Non-pigmented ciliary epithelial cell (primary cell): ENCODE measurements at regions not wholly inside any gene's neighbourhood (a gene's known extent, or its start where the extent isn't known, plus 50 kb on each side); places are given as distances from the start of the nearest gene placed in this dataset.

Experiments used
- DNase-seq: peaks from one replicate; pipeline ENCODE4 v3.0.0-alpha.2; 2010; ENCODE audit warnings: low read depth

DNA sequence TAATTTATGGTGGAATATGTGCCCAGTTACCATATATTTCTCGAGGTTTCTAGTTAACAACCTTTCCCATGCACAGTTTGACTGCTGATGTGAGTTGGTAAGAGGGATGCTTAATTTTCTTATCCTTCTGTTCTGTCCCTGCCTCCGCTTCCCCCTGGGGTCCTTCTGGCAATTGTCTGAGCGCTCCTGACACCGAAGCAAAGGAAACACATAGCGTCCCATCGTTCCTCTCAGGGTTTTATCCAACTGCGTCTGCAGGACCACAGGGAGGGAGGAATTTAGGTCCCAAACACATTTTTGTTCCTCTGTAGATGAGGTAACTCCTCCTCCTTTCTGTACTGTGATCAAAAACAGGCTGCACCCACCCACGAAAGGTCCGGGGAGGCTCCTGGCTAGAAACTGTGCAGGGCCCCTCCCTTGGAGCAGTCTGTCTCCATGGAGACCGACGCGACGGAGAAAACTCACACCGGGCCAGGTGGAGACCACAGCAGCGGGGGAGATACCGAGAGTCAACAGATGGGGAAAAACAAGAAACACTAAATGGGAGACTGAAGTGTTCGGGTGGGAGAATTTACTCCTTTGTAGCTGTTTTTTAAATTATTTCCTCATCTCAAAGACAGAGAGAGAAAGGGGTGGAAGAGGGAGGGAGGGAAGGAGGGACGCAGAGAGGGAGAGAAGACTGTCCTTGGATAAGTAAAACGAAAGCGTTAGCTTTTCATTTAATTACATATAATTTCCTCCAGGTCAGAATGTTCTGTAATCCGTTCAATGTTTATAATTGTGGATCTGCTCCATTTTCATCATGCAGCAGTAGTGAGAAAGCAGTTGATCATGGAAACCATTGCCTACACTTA lies 191.8 kb upstream of the NBEA start:
- no peak for DNase-seq

DNA sequence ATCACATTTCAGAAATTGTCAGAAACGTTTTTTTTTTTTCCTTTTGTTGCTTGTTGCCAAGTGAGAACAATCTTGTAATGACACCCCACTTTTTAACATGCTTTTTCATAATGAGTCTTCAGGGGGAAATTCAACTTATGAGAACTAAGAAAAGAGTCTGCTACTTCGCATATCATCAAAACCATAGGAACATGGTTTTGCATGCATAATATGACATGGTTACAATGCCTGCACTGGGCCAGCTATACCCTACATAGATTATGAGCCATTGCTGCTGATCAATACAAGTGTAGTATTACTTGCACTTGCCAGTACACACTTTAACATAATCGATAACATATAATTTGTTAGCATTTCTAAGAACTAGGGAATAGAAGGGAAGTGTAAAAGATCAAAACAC lies 191.0 kb upstream of the NBEA start:
- no peak for DNase-seq

DNA sequence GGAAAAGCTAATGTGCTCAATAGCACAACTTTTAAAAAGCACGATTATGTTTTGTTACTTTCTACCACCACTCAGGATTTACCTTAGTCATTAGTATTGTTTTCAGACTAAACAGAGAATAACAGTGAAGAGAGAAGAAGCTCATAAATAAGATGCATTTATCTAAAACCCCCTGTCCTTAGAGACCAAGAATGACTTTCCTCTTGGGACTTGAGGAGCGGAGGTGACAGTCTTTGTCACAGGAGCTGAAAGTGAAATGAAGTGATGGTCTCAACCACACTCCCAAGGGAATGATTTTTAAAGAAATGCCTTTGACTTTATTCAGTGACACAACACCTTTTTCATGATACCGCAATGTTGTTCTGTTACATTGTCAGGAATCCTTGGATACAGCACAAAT lies 190.6 kb upstream of the NBEA start:
- DNase-seq = no peak

DNA sequence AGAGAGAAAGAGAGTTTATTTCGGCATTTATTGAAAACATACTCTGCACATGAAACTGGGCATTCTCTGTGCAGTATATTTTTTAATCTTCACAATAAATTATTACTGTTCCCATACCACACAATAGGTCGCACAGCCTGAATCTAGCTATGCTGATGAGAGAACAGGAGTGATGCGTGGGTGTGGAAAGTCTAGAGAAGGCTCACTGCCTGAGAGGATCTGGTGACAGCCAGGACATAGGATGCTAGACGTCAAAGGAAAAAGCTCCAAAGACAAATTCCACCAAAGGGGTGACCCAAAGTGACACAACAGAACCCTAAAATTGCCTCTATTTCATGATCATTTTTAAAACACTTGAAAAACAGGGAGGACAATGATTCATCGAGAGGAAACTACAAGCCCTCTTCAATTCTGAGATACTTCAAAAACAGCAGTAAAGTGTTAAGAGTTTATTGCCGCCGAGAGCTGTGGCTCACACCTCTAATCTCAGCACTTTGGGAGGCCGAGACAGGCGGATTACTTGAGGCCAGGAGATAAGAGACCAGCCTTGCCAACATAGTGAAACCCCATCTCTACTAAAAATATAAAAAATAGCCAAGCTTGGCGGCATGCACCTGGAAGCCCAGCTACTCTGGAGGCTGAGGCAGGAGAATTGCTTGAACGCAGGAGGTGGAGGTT lies 189.6 kb upstream of the NBEA start:
- DNase-seq = no peak

DNA sequence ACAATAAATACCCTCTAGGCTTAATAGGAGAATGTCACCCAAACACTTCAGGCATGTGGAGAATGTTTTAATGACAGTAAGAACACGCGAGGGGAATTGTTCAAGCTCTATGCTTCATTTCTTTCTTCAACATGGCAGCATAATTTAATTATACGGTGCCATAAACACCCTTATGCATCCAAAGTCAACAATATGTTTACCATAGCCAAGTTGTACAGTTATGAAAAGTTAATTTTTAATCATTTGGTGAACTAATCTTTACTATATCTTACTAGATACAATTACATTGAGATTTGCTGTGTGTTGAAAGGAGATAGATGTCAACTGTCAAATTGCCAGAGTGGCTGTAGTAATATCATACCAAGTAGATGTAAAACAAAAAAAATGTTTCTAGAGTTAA lies 185.9 kb upstream of the NBEA start:
- no peak for DNase-seq

DNA sequence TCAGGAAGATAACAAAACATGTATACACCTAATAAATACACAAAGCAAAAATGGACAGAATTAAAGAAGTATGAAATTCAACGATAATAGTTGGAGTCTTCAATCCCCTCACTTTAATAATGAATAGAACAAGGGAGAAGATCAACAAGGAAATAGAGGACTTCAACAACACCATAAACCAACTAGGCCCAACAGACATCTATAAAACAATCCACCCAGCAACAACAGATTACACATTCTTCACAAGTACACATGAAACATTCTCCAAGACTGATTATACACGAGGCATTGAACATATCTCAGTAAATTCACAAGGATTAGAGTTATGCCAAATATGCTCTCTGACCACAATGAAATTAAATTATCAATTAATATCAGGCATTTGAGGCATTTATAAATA lies 185.5 kb upstream of the NBEA start:
- DNase-seq = no peak

DNA sequence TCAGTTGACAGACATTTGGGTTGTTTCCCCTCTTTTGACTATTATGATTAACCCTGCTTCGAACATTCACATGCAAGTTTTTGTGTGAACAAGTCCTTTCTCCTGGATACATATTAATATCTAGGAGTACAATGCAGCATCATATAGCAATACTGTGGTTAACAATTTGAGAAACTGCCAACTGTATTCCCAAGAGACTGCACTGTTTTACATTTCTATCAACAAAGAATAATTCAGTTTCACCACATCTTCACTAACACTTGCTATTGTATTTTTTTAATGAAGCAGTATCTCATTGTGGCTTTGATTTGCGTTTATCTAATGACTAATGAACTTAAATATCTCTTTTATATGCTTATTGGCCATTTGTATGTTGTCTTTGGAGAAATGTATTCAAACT lies 184.6 kb upstream of the NBEA start:
- no peak for DNase-seq

GRCh38 chr13:34758628-34759027 lies 183.4 kb upstream of the NBEA start:
- DNase-seq = no peak

DNA sequence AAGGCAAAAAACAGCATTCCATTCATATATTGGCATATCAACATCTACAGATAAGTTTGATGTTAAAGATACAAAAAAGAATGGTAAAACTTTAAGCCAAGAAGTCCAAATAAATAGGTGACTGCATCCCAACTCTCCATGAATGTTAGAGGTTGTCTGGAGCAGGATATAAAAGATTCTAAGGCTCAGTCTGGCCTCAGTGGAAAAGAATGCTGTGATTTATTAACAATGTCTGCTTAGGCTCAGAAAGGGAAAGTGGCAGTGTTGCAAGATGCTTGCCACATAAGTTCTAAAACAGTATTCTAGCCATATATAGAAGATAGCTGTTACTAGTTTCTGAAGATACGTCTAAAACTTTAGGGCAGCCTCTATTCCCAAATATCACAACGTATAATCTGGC lies 179.8 kb upstream of the NBEA start:
- no peak for DNase-seq

DNA sequence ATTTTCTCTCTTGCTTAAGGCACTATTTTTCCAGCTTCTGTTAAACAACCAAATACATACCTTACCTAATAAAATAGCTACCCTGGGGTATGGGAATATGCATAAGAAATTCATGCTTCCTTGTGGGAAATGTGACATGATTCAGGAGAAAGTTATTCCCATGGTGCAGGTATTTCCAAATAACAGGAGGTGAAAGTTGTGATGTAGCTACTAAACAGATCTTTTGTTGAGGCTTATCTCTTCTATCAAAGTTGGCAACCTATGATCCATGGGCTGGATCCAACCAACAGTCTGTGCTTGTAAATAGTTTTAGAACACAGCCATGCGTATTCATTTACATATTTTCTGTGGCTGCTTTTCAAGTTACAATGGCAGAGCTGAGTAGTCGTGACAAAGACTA lies 177.8 kb upstream of the NBEA start:
- no peak for DNase-seq

GRCh38 chr13:34765446-34766180 lies 176.5 kb upstream of the NBEA start:
- no peak for DNase-seq

DNA sequence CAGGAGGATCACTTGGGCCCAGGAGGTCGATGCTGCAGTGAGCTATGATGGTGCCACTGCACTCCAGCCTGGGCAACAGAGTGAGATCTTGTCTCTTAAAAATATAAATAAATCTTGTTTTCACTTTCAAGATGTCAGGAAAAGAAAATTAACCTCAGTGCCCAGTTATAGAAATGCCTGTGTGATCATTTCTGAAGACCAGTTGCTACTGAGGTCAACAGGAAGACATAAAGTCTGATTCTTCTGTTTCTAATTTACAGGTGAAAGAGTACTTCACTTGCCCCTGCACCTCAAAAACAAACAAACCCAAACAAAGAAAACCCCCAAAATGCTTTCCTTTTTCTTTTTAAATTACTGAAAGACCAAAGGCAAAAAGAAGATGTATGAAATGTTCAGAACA lies 174.3 kb upstream of the NBEA start:
- DNase-seq = no peak

DNA sequence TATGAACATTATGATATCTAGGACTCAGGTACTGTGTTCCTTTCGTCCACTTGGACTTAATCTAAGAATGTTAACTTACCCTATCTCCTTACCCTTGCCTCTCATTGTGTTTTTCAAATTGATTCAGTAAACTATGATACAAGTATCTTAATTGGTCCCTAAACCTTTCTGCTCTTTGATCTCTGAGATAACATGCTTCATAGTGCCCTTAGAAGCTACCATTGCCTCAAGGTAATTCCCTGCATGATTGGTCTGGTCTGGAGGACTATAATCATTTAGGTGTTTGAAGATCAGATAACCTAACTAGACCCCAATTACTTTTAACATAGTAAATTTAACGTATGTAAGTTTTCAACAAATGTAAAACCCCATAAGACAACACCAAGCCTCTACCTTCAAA lies 169.9 kb upstream of the NBEA start:
- no peak for DNase-seq

GRCh38 chr13:34772881-34773280 lies 169.2 kb upstream of the NBEA start:
- no peak for DNase-seq

- no peak for DNase-seq
These were observed 165.6 kb upstream of the NBEA start for GRCh38 chr13:34776390-34776981.

- no peak for DNase-seq
These were observed 164.8 kb upstream of the NBEA start for GRCh38 chr13:34777089-34777913.

GRCh38 chr13:34777914-34778303 lies 164.2 kb upstream of the NBEA start:
- DNase-seq = no peak

DNA sequence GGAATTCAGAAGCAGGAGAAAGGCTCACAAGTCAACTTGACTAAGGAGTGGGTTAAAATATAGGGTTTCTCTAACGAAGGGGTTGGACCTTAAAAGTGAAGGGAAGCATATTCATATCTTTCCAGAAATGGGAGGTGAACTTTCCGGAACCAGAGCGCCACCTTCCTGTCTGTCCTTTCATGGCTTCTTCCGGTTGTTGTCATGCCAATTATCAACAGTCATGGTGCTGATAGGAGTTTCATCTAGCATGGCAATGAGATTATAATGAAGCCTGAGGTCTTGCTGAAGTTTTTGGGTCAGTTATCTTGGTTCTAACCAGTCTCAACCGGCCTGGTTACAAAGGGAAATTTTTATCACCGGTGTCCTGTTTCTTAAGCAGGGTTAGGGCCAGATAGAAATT lies 162.9 kb upstream of the NBEA start:
- DNase-seq = no peak

GRCh38 chr13:34793301-34793700 lies 148.8 kb upstream of the NBEA start:
- no peak for DNase-seq

- no peak for DNase-seq
These were observed 138.3 kb upstream of the NBEA start for GRCh38 chr13:34803756-34804155.

DNA sequence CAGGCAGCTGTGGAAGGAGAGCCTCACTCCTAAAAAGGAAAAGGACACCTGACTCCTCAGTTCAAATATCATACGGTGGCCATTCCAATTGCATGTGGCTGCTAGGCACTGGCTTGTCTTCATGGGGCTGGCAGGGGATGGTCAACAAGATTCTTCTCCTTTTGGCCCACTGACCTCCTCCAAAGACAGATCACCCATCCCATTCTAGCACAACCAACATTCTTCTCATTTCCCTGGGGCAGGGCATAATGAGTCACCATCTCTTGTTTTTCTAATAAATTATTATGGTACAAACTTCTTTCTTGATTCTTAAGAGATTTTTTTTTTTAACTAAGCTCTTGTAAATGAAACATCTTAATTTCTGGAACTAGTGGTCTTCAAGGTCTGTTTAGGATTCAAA lies 136.7 kb upstream of the NBEA start:
- DNase-seq = no peak

DNA sequence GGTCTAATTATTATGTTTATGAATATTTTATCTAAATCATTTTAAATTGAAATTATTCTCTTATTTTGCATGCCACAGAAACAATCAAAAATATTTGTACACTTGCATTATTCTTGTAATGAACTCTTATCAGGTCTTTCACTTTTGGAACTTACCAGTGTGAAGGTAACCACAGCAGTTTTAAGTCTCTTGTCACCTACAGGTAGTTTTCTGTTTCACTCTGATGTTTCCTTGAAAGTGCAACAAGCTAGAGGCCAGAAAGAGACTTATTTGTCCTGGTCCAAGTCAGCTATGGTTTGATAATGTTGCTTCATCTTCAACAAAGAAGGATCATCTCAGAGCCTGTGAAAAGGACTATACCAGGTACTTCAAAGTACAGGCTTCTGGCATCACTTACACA lies 133.4 kb upstream of the NBEA start:
- no peak for DNase-seq
